ENCODE measurements at regions not wholly inside any gene's neighbourhood (a gene's known extent, or its start where the extent isn't known, plus 50 kb on each side); places are given as distances from the start of the nearest gene placed in this dataset.
"Not testable (repeated sequence)": the region's sequence is repeated elsewhere in the genome, so short reads cannot be mapped to it uniquely, and the experiment has no call there.

GRCh38 chr18:1150344-1150743 lies 245.7 kb downstream of the ADCYAP1 start:
- DNase-seq = no peak

GRCh38 chr18:1152958-1153357 lies 248.3 kb downstream of the ADCYAP1 start:
- DNase-seq = not testable (repeated sequence)

DNA sequence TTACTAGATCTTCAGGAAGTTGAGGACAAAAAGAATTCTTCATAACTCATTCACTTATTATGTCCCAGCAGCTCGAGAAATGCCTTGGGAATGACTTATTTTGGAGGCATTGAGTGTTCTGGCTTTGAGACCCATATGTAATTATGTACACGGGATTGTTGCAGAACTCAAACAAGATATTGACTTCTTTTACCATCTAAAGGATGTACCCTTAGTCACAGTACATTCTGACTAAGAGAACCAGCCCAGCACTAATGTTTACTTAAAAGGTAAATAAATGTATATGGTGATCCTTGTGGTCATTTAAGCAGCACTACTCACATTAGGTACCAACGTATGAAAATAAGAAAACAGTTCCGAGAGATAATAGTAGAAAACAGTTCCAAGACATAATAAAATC lies 268.9 kb downstream of the ADCYAP1 start:
- DNase-seq = no peak

- DNase-seq = no peak
These were observed 272.6 kb downstream of the ADCYAP1 start for GRCh38 chr18:1177232-1177631.

GRCh38 chr18:1191341-1191740 lies 286.7 kb downstream of the ADCYAP1 start:
- no peak for DNase-seq

GRCh38 chr18:1213126-1213525 lies 308.5 kb downstream of the ADCYAP1 start:
- DNase-seq = no peak

DNA sequence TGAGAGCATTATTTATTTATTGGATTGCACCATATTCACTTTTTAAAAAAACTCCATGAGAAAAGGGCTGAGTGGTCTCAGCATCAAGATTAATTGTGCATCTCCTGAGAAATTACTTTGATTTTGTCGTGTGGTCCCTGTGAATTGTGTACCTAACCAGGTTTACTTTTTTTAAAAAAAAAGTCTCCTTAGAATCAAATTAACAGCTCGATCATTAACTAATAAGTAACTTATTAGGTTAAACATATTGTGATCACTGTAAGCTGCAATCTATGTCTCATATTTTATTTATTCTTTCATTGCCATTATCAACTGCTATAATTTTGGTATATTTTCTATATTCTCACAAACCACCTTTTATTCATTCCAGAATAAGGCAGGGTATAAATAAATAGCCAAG lies 318.2 kb downstream of the ADCYAP1 start:
- no peak for DNase-seq

DNA sequence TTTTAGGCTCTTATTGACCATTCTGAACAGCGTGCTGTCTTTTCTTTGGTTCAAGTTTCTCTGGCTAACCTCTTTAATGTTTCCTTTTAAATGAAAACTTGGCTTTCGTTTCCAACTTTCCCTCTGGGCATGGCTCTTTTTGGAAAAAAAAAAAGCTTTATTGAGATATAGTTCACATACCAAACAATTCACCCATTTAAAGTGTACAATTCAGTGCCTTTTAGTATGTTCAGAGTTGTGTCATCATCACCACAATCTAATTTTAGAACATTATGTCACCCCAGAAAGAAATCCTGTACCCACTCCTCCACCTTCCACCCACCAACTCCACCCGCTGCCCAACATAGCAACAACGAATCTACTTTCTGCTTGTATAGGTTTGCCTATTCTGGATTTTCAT lies 322.4 kb downstream of the ADCYAP1 start:
- DNase-seq = no peak

- no peak for DNase-seq
These were observed 325.0 kb downstream of the ADCYAP1 start for GRCh38 chr18:1229634-1230033.

DNA sequence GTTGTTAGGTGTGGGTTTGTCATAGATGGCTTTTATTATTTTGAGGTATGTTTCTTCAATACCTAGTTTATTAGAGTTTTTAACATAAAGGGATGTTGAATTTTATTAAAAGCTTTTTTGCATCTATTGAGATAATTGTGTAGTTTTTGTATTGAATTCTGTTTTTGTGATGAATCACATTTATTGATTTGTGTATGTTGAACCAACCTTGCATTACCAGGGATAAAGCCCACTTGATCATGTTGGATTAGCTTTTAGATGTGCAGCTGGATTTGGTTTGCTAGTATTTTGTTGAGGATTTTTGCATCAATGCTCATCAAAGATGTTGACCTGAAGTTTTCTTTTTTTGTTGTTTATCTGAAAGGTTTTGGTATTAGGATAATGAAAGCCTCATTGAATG lies 328.2 kb downstream of the ADCYAP1 start:
- DNase-seq = no peak

- DNase-seq = no peak
These were observed 336.0 kb downstream of the ADCYAP1 start for GRCh38 chr18:1240701-1241100.

- no peak for DNase-seq
These were observed 339.9 kb downstream of the ADCYAP1 start for GRCh38 chr18:1244397-1245122.

DNA sequence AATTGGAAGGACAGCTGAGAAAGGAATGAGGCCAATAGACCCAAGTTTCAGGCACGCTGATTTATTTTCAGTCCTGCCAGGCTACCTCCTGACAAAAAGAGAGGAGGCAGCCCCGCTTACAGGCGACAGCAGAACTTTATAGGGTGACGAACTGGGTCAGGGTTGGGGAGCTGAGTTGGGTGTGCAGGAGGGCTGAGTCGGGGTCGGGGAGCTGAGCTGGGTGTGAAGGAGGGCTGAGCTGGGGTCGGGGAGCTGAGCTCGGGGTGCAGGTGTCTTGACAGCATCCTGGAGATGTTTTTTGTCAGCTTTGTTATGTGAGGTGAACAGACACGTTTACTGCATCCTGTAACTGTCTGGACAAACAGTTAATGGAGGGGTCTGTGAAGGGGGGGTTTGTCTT lies 342.2 kb downstream of the ADCYAP1 start:
- DNase-seq = no peak

DNA sequence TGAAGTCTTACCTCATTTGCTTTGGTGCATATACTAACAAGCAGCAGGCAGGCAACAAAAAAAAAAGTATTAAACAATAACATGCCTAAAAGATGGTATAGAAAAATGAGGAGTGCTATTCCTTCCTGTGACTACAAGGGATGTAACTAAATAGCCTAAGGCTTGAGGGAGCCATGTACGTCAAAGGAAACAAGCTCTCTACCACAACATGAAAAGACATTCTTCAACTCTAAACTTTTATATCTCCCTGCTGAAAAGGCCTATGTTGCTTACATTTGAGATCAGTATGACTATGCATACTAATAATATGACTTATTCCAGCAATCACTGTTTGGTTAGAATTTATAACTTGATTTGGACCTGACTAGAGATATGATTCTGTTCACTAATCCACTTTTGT lies 347.9 kb downstream of the ADCYAP1 start:
- no peak for DNase-seq

DNA sequence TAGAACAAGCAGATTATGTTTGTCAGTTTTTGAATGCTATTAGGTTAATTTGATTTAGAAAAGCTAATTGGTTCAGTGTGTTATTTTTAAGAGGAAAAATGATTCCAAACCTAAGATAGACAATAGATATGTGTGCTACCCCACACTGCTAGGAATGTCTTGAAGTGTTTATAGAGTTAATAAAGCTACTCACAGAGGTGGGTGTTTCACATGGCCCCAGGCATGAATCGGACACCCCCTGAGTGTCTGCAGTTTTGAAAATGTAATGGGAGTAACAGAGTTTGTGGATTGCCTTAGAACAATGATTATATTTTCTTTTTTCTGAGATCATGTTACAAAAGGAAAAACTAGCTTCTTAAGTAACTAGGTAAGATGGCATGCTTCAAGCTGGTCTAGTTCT lies 348.3 kb downstream of the ADCYAP1 start:
- DNase-seq = no peak

- DNase-seq = no peak
These were observed 349.2 kb downstream of the ADCYAP1 start for GRCh38 chr18:1253827-1254226.

DNA sequence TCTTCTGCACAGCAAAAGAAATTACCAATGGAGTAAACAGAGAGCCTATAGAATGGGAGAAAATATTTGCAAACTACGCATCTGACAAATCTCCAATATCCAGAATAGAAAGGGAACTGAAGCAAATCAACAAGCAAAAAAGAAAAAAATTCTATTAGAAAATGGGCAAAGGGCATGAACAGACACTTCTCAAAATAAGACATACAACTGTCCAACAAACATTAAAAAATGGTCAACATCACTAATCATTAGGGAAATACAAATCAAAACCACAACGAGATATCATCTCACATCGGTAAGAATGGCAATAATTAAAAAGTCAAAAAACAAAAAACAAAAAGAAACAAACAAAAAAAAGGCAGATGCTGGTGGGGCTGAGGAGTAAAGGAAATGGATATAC lies 356.4 kb downstream of the ADCYAP1 start:
- no peak for DNase-seq

DNA sequence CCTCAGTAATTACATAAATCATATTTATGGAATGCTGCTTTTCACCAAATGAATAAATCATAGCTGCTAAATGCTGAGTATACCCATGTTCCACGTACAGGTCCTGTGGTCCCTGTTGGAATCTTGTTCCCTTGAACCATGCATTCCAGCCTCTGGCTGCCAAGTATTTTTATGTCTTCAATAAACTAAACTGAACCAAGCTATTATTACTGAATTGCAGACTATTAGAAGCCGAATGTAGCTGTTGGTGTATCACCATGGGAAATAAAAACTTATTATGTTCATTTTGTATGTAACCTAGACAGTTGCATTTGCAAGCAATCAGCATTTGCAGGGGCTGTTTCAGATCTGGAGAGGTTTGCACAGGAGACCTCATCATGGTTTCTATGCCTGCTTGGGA lies 362.4 kb downstream of the ADCYAP1 start:
- no peak for DNase-seq

DNA sequence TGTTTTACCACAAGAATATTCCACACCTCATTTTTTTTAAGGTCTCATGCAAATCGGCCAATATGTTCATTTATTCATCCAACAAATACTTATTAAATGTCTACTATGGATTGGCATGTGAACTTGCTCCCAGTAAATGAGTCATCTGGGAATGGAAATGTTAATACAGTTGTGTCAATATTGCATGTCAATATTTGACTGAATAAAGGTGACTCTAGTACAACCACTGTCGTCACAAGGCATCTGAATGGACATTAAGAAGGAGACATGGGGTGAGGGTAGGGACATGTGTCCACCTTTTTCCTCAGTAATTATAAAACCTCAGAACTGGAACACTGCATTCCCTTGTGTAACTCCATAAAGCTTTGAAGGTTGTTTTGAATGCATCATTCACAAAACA lies 365.4 kb downstream of the ADCYAP1 start:
- DNase-seq = no peak

- DNase-seq = no peak
These were observed 368.8 kb downstream of the ADCYAP1 start for GRCh38 chr18:1273469-1273868.

GRCh38 chr18:1292167-1292566 lies 387.5 kb downstream of the ADCYAP1 start:
- DNase-seq = no peak

- no peak for DNase-seq
These were observed 389.6 kb downstream of the ADCYAP1 start for GRCh38 chr18:1294229-1294628.

GRCh38 chr18:1296237-1296636 lies 391.6 kb downstream of the ADCYAP1 start:
- no peak for DNase-seq

- no peak for DNase-seq
These were observed 398.2 kb downstream of the ADCYAP1 start for GRCh38 chr18:1302861-1303260.

GRCh38 chr18:1304392-1304992 lies 399.8 kb downstream of the ADCYAP1 start:
- DNase-seq = no peak
